GM21447 (cell line): ENCODE measurements at regions not wholly inside any gene's neighbourhood (a gene's known extent, or its start where the extent isn't known, plus 50 kb on each side); places are given as distances from the start of the nearest gene placed in this dataset.

Source experiments
- ATAC-seq: cut with Tn5 transposase; IDR thresholded peaks from one replicate; pipeline ENCODE4 v1.9.1; 2021; ENCODE audit not compliant: unreplicated experiment

DNA sequence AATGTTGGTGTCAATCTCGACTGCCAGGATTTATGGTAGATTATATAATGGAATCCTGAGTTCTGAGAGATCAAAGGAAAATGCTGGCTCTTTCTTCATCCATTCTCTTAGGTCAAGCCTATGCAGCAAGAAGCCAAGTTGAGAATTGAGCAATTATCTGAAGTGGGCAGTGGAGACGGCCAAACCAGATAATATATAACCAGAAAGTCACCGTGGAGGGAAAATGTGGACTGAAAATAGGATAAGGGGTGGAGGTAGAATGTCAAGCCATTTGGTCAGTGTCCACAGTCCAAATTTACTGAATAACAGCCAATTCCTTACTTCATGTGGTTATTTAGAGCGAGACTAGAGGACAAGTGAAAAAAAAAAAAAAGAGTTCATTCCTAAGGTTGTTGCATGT, 107.8 kb upstream of the ESR1 start:
- no peak for ATAC-seq

DNA sequence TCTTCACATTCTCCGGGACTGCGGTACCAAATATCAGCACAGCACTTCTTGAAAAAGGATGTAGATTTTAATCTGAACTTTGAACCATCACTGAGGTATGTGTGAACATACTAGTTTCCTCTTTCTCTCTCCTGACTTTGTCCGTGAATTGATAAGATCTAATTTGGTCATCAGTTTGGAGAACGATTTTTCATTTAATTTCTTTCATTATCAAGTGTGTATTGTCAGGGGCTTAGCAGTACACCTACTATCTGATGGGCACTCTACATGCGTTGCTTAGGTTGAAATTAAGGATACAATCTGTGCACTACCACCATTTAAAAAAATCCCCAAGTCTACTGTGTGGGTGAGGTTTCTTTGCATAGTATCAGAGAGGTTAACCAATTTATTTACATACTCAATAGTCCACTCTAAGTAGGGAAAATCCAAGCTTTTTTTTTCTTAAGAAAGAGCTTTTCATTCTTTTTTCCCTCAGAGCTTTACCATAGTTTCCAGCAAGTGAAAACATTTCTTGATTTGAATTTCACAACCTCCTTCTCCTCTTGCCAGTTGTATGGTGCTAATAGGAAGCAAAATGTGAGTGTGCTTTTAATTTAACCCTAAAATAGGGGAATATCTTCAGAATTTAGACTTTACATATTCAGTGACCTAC, 105.4 kb upstream of the ESR1 start:
- peak; percentile 80 for ATAC-seq

DNA sequence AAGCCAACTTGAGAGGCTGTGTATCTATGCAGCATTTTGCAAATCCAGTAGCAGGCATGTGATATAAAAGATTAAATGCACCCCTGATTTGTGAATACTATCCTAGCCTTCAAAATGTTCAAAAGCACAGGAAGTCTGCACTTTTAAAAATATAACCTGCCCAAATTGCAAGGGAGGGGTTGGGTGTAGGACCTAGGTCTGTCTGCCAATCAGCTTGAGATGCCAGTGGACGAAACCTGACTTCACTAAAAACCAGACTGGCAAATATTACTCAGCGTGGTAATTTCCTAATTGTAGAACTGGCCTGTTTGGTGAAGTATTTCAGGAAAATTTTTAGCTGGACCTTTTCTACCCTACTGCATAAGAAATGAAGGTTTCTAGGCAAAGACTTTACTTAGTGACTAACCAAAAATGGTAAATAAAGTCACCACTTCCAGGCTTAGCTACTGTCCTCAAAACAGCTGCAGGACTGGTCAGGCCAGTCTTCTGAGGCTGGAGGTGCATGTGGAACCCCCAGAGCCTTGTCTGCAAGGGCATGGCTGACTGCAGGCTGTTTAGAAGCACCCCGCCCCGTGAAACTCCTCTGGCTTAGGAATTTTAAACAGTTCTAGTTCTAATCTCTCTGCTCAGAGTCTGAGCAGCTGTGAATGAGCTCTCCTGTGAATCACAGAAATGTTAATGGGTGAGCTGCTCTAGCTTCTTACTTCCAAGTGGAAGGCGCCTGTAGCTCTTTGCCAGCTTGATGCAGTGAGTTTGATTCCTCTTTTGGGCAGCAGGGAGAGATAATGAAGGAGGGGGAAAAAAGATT, 104.4 kb upstream of the ESR1 start:
- no peak for ATAC-seq

DNA sequence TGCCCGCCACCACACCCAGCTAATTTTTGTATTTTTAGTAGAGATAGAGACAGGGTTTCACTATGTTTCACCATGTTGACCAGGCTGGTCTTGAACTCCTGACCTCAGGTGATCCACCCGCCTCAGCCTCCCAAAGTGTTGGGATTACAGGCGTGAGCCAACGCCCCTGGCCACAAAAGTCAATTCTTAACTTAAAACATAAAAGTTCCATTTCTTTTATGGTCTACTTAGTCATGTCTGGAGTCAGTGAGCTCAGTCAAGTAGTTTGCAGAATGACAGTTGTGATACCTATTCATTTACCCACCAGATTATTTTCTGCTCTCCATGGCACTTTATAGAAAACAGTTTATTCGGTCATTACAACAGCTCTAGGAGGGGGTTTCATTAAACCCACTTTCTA, 103.1 kb upstream of the ESR1 start:
- ATAC-seq: no peak

DNA sequence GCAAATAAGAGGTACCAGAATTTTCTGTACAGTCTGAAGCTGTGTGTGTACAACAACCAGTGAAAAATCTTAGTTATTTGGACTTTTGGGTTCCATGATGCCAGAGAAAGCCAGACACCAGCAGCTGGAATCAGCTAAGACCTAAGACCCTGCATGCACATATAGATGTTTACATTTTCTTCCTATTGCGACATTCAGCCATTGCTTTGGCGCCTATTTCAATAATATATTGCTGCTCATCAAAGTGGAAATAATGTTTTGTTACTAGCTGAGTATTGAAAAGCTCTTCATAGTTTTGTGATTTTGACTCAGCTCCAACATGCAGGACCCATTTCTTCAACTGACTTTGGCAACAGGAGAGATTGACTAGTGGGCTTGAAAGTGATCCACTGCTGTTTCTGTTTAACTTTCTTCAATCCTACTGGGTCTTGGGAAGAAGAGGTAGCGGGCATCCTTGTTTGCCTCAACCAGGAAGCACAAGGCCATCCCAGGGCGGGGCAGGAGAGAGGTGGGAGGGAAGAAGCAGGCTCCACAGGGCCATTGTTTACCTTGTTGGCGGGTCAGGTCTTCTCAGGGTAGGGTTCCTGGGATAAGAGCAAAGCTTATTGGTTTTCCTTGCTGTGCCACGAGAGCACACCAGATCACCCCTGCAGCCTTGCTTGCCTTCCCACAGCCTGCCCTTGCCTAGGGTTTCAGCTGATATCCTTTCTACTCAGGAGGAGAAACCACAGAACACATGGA, 101.3 kb upstream of the ESR1 start:
- ATAC-seq: no peak

DNA sequence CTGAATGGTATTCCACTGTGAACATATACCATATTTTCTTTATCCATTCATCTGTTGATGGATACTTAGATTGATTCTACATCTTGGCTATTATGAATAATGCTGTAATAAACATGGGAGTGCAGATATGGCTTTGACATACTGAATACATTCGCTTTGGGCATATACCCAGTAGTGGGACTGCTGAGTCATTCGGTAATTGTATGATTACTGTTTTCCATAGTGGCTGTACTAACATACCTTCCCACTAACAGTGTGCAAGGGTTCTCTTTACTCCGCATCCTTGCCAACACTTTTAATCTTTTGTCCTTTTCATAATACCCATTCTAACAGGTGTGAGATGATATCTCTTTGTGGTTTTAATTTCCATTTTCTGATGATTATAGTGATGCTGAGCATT, 98.2 kb upstream of the ESR1 start:
- no peak for ATAC-seq

DNA sequence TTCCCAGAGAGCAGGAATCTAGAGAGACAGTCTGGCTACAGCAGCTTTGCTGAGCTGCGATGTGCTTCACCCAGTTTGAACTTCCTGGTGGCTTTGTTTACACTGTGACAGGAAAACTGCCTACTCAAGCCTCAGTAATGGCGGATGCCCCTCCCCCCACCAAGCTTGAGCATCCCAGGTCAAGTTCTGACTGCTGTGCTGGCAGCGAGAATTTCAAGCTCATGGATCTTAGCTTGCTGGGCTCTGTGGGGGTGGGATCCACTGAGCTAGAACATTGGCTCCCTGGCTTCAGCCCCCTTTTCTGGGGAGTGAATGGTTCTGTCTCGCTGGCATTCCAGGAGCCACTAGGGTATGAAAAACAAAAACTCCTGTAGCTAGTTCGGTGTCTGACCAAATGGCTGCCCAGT, 91.0 kb upstream of the ESR1 start:
- no peak for ATAC-seq

DNA sequence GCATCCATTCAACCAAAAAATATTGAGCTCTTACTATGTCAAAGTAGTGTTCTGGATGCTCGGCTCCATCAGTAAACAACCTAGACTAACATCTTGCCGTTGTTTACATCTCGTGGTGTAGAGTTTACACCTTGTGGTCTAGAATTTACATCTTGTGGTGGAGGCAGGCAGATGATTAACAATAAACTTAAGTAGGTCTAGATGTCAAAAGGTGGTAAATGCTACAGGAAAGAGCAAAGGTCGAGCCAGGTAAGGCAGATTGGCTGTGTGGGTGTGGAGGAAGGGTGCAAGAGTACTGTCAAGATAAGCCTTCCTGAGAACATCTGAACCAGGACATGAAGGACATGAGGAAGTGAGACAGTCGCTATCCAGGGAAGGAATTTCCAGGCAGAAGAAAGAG, 88.4 kb upstream of the ESR1 start:
- no peak for ATAC-seq

DNA sequence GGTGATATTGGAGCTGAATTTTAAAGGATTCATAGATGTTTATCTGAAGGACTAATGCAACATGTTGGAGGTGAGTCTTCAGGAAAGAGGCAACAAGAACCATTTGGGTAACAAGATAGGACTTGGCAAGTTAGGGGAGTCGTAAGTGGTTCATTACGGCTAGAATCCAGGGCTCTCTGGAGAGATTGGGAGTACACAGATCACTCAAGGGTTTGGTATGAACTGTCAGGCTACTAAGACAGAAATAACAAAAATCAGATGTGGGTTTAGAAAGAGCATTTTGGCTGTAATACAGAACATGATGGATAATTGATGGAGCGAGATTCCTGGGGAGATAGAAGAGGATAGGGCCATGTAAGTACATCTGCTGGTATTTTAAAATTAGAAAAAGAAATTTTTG, 86.3 kb upstream of the ESR1 start:
- ATAC-seq: no peak

DNA sequence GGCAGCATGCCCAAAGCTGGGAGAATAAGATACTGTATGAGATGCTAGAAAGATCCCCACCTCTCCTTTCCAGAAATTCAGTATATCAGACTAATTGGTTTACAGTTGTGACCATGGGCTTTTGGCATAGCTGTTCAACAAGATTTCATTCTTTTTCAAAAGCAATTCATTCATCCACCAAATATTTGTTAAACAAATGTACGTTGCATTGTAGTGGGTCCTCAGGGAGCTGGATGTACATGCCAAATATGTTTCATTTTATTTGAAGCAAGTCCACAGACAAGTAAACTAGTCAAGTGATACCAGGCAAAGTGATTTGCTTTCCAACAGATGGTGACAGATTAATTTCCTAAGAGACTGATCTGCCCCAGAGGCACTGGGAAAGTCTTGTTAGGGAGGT, 85.8 kb upstream of the ESR1 start:
- no peak for ATAC-seq

DNA sequence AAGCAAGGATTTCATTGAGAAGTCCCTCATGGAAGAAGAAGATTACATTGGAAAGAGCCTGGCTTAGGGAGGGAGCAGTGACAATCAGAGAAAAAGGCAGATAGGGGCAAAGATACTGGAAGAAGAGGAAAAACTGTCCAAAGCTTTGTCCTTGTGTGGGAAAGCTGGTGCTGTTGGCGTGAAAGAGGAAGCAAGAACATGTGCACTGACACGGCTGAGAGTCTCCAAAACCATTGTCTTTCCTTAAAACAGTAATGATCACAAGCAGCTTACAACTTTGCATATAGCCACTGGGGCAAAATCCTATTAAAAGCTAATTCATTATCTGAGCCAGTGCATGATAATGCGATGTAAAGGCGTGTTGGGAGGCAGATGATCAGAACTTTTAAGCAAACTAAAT, 85.1 kb upstream of the ESR1 start:
- ATAC-seq: no peak

DNA sequence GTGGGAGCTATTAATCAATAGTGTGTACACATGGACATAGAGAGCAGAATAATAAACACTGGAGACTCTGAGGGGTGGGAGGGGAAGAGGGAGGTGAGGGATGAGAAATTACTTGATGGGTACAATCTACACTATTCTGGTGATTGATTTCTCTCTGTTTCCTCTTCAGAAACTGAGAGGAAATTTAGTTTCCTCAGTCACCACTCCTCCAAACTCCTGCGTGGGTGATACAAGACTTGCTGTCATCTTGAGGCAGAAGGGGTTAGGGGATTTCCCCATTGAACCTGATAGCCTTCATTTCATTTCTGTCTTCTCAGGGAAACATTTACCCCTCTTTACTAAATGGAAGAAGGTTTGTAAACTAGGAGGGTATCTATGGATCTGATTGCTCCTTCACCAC, 84.3 kb upstream of the ESR1 start:
- no peak for ATAC-seq

DNA sequence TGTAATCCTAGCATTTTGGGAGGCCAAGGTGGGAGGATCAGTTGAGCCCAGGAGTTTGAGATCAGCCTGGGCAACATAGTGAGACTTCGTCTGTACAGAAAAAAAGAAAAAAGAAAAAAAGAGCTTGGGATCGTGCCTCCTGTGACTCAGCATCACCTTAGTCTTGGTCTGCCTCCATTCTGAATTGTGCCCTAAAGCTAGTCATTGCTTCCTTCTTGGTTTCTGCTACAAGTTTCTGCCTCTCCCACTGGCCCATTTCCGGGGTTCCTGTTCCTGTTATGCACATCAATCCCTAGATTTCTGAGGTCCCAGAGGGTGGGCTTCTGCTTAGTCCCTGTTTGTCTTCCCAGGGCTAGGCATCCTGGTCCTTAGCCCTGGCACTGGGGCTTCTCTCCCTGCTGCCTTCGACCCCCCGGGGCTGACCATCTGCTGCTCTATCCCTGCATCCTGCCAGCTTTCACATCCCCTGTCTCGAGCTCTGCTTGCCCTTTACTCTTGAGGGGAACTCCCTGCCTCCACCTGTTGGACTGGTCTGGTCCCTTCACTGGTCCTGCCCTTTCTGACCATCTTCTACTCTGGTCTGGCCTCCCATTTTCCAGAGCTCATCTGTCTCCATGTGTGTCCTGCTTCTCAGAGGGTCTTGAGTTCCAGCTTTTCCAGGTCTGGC, 77.5 kb upstream of the ESR1 start:
- no peak for ATAC-seq

DNA sequence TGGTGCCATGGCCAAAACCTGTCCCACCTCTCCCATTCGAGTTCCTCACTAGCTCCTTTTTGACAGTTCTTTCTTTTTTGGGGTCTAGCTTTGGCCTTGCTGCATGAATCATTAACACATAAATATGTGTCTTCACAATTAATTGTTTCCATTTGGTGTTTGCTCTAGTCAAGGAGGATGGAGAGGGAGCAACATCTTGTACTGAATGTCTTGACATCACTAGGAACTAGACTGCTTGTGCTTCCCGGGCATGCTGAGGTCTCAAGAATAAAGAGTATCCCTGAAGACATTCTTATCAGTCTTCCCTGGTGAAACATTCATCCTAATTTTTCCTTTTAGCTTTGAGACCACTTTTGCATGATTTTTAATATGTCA, 77.0 kb upstream of the ESR1 start:
- no peak for ATAC-seq

DNA sequence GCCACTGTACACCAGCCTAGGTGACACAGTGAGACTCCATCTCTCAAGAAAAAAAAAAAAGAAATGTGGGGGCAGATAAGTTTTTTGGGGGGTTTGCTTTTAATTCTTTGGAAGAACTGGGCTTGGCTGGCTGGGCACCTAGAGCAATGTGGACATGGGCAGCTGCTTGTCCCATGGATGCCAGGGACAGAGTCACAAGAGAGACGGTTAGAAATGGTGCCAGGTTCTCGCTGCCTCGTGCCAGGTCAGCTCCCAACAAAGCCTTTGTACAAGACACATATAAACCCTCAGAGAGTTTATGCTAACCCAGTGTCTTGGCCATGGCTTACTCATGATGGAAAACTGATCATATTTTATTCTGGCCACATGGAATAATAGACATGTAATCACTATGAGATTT, 76.2 kb upstream of the ESR1 start:
- no peak for ATAC-seq

DNA sequence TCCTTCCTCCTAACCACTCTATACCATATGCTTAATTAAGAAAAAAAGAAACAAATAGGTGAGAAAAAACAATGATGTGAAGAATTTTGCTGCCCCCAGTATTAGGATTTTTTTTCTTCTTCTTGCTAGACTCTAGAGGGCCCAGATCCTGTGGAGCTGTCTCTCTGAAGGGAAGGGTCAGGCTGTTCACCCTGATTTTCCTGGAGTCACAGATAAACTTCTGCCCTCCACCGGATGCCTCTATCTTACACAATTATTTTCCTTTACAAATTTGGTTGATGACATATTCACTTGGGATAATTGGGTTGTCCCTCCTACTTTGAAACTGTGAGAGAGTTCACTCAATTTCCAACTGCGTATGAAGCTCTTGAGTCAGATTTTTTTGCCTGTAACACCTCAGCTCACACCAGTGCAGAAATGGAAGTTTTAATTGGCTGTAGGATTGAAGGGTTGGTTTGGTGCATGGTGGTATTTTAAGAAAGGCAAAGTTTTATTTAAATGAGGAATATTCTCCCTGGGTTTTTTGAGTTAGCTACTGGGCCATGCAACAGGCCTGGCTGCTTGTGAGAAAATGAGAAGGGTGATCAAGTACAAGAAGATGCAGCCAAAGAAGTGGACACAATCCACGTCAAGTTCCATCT, 73.7 kb upstream of the ESR1 start:
- ATAC-seq: no peak

DNA sequence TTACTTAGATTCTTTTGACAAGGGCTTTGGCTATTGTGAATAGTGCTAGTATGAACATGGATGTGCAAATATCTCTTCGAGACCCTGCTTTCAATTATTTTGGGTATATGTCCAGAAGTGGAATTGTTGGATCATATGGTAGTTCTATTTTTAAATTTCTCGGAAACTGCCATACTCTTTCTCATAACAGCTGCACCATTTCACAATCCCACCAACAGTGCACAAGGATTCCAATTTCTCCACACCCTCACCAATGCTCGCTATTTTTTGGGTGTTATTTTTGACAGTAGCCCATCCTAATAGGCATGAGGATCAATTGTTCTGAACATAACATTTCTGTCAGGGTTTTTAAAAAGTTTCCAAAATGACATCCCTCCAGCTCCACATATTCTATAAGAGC, 69.2 kb upstream of the ESR1 start:
- no peak for ATAC-seq

DNA sequence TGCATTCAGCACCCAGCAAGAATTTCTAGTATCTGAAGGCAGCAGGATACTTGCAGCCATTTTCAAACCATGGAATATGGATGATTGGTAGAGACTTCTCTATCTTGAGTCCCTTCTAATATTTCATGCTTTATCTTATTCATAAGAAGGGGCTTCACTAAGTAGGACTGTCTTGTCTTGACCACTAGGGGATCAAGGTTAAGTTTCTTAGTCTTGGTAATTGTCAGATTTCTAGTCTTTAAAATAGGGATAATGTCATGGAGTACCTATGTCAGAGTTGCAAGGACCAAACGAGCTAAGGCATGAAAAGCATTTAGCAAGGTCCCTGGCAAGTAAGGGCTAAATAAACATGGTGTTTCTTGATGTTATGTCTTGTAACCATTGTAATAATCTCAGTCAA, 68.5 kb upstream of the ESR1 start:
- ATAC-seq: no peak

DNA sequence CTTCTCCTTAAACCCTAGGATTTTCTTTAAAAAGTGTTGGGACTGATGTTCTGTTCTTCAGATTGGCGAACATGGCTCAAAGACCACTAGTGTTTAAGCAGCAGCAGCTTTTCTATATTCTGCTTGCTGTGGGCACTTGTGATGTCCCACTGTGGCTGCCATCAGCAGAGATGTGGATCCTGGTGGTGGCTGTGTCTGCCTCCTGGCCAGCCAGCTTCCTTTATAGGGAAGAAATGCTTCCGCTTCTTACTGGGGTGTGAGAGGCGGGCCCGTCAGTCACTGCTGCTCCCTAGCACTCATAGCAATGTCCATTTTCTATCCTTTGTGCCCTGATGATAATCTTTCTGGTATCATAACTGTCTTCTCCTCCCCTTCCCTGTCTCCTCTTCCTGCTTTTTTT, 66.7 kb upstream of the ESR1 start:
- ATAC-seq: no peak

DNA sequence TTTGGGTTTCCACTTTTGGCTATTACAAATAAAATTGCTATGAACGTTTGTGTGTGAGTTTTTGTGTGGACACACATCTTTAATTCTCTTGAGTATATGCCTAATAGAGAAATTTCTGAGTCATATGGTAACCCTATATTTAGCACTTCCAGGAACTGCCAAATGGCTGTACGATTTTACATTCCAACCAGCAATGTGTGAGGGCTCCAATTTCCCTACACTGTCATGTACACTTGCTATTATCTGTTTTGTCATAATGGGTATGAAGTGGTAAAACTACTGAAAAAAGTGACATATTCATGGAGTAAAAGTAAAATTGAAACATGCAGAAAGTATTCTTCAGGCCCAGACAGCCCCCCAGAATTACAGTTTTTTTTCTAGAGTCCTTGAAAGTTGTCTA, 59.6 kb upstream of the ESR1 start:
- ATAC-seq: no peak

DNA sequence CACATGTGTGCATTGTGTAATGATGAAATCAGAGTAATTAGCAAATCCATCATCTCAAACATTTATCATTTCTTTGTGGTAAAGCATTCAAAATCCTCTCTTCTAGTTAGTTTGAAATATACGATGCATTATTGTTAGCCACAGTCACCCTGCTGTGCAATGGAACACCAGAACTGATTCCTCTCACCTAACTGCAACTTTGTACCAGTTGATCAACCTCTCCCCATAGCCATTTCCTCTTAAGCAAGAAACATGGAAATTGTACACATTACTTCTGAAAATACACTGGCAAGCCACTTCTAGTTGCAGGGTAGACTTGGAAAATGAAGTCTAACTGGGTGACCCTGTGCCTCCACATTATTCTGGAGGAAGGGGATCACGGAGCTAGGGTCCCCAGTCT, 58.1 kb upstream of the ESR1 start:
- no peak for ATAC-seq
